ENCODE measurements at regions not wholly inside any gene's neighbourhood (a gene's known extent, or its start where the extent isn't known, plus 50 kb on each side); places are given as distances from the start of the nearest gene placed in this dataset.
"Not testable (repeated sequence)": the region's sequence is repeated elsewhere in the genome, so short reads cannot be mapped to it uniquely, and the experiment has no call there.

DNA sequence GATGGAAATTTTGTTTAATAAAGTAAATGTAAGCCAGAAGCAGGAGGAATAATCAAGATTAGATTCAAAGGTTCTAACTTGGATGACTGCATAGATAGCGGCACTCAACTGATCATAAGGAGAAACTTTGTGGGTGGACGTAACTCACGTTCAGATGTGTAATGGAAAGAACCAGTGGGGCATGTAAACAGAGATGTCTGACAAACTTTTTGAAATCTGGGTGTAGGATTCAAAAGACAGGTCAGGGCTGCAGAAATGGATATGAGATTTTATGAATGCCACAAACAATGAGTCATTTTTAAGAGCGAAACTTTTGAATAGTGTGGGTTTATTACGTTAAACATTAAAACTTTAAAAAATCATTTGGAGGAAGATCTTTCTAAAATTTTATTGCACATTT, 375.6 kb downstream of the GBA3 start:
- DNase-seq: no peak

DNA sequence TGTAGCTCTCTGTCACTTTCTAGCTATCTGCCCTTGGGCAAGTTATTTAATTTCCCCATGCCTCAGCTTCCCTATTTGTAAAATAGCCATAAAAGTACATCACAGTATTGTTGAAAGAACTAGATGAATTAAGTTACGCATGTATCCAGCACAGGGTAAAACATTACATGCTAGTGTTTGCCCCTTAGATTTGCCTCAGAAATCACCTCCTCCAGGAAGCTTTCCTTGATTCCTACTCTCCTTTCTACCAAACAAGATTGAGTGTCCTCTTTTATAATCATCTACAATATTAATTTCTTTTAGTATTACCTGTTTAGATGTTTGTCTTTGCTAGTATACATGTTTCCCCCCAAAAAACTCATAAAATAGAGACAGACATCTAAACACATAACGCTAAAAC, 369.5 kb downstream of the GBA3 start:
- DNase-seq: no peak

DNA sequence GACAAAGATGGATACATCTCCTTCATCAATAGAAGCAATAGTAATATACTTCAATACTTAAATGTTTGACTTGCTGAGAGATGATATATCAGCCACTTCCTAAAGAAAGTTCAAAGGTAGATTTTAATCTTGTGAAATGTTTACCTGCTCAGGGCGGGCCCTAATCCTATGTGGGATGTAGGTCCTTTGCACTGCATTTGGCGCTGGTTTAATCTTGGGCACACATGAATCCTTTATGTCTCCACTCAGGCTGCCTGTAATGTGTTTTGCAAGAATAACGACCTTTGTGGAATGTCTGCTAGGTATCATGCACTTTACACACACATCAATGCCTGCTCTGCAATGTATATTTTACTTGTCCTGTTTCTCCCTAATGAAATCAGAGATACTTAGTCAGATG, 368.7 kb downstream of the GBA3 start:
- no peak for DNase-seq

DNA sequence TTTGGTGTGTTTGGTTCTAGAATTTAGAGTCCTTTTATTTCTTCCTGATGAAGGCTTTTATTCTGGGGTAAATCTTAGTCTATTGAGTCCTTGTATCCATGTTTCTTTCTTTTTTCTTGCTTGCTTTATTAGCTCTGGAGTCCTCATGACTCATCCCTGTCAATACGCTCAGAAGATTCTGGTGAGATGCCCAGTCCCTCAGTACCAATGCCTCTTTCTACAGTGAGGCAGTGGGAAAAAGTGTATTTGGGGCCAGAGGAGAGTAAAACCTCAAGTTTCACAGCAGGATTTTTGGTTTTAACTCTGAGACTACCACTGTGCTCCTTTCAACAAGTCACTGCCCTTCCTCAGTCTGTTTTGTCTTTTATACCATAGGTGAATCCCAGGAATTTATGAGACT, 368.0 kb downstream of the GBA3 start:
- DNase-seq: no peak

DNA sequence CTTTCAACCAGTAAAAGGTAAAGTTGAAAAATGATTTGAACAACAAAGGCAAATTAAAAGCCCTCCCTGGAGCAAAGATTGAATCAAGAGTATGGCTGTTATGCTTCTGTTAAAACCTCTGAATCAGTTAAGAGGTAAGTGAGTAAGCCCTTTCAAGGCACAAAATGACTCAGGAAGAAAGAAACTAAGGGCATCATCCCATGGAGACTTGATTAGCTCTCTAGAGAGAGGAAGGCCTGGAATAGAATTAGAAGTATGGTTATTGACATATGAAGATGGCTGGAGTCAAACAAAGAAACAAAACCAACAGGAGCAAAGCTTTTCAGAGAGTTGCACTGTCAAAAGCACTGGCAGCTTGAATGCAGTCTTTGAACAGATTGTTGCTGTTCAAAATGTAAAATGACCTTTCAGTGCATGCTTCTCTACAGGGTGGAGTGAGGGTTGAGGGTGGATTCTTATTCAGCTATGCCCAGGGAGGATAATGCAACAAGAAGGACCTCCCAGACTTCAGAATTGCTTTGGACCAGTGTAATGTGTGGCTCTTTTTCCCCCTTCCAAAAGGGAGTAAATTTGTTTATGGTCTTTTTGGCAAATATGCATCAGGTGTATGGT, 365.5 kb downstream of the GBA3 start:
- DNase-seq: no peak

DNA sequence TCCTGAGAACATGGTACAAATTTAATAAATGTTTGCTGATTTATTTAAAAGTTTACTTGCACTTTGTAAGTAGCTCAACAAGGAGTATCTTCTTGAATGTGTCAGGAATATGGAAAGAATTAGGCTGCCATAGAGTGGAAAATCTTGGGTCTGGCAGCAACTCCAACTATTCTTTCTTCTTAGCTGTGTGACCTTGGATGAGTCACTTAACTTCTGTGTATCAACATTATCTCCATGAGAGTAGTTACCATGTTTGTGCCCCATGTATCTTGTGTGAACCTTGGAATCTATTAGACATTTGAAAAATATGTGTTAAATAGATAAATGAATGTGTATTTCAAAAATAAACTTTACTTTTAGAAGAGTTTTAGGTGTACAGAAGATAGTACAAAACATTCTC, 348.8 kb downstream of the GBA3 start:
- no peak for DNase-seq

DNA sequence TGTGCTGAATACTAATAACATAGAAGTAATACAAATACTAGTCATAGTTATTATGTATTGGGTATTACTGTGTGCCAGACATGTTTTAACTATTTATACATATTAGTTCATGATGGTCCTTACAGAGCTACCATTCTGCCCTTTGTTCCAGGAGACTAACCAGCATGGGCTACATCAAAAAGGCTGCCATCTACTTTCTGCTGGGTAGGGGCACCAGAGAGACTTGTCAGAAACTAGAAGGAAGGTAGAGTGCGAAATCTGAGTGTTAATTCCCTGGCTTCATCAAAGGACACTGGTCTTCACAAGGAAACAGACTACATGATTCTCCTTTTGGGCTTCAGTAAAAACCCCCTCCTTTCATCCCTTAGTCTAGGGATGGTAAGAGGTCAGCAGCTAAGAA, 347.8 kb downstream of the GBA3 start:
- DNase-seq: no peak

DNA sequence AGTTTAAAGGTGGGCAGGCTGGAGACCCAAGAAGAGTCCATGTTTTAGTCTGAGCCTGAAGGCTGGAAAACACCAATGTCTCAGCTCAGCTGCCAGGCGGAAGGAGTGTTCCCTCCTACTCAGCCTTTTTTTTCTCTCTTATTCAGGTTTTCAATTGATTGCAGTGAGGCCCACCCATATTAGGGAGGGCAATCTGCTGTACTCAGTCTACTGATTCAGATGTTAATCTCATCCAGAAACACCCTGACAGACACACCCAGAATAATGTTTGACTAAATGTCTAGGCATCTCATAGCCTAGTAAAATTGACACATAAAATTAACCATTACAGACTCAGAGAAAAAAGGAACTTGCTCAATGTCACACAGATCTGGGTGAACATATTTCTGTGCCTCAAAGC, 347.1 kb downstream of the GBA3 start:
- DNase-seq: no peak

DNA sequence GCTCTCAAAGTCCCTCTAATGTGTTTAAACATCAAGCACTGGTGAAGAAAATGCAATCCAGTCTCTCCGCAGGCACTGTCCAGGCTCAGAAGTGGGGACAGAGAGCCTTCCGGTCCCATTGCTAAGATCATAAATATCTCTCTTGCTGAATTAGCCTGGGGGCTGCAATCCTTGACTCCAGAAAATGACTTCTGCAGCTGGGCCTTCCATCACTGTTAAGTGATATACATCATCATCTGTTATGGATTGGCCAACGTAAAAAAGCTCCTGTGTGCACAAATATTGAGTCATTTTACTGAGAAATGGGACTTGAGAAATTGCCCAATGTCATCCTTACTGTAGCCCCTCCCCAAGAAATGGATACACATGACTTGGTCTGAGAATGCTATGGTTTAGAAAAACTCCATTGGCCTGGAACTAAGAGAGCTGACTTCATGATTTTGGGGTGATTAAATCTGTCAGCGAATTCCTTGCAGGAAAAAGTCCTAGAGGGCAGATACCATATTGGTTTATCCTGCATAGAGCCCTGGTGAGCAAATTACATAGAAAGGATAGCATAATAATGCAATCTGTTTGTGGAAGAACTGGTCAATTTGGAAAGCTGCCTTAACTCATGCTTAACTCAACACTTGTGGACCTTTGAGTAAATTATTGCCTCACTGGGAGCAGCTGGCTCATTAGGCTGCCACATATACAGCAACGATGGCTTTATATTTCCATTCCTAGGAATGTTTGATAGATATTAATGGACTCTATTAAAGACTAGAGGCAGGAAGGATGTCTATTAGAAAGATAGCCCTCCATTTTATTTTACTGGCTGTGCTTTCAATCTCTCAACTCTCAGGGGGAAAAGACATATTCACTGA, 346.1 kb downstream of the GBA3 start:
- no peak for DNase-seq

DNA sequence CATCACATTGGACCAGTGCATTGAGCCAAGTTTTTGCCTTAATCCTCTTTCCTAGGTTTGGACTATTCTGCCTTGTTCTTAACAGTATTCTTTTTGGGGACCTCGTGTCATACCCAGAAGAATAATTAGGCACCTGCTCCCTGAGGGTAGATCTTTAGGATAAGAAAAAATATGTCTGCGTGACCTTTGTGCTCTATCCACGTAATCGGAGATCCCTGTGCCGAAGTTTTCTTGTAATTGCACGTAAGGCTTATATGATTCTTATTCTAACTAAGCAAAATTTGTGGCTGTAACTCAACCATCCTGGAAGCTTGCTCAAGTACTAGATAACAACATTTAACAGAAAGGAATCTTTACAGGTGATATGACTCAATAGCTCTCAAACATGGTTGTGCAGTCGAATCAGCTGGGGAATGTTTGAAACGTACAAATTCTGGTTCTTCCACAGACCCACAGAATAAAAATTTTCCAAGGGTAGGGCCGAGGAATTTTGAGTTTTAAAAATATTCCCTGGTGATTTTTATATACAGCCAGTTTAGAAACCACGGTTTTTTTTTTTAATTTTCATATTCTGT, 344.3 kb downstream of the GBA3 start:
- DNase-seq: no peak

DNA sequence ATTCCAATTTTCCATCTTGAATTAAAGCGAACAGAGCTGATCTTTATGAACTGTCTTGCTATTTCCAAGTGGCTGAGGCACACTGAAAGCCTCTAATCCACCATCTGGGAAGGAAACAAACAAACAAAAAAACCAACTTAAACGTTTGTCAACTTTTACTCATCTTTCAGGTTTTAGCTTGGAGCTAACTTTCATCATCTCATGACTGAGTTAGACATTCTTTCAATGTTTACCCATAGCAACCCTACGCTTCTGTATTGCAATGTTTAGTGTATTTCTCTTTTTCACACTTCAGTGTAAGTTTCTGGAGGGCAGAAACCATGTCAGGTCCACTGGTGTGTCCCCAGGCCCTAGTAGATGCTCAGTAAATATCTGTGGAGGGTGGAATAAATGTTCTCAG, 343.8 kb downstream of the GBA3 start:
- DNase-seq: no peak

DNA sequence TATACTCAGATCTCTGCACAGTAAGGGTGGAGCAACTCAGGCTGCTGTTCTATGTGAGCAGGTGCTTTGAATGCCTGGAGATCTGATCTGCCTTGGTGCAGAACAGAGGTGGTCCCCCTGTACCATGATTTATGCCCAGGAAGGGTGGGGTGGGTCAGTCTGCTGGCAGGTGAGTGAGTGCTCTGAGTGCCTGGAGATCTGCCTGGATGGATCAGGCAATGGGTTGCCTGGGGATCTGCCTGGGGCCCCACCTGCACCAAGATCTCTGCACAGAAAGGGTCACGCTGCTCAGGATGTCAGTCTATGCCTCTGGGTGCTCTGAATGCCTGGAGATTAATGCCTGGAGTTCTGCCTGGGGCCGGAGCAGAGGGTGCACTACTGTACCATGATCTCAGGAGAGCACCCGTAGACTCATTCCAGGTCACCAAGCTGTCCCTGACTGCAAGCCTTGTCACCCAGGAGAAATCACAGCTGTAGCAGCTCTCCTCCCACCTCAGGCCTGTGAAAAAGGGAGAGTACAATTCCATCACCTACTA, 342.9 kb downstream of the GBA3 start:
- DNase-seq: no peak

DNA sequence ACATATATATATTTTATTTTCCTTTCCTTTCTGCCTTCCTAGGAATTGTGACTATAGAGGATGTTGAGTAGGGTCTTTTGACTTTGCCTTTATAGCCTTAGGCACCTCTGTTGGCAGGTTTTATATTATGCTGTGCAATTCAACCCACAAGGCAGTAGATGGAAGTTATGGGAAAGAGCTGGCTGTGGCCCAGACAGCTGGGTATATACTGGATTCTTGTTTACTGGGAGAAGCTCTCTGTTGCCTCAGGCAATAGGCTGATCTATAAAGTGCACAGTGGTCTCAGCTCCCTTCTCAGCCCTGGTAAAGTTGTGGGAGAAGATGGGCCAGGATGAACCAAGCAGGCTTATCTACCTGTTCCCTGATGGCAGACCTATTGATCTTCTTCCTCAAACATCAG, 342.0 kb downstream of the GBA3 start:
- DNase-seq: no peak

DNA sequence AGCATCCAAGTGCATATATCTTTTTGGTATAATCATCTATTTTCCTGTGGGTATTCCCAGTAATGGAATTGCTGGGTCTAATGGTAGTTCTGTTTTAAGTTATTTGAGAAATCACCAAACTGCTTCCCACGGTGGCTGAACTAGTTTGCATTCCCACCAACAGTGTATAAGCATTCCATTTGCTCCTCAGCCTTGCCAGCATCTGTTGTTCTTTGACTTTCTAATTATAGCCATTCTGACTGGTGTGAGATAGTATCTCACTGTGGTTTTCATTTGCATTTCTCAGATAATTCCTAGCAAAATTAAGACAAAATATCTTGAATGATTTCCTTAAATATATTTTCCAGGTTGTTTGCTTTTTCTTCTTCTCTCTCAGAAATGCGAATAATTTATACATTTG, 341.1 kb downstream of the GBA3 start:
- DNase-seq: no peak

DNA sequence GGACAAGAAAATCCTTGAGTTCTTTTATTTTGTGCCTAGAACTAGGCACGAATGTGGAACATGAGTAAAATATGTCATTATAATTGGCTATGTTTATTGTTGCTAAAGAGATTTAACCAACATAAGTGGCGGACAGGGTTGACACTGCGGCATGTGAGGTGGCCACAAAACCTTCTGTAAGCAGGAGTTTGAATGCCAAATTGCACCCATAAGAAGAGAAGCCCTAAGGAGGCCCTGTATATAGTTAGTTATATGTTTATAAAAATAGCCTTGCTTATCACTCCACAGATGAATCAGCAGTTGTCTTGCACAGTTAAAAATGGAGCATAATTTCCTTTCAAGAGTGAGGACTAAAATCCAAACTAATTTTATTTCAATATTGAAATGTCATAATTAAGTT, 336.1 kb downstream of the GBA3 start:
- no peak for DNase-seq

DNA sequence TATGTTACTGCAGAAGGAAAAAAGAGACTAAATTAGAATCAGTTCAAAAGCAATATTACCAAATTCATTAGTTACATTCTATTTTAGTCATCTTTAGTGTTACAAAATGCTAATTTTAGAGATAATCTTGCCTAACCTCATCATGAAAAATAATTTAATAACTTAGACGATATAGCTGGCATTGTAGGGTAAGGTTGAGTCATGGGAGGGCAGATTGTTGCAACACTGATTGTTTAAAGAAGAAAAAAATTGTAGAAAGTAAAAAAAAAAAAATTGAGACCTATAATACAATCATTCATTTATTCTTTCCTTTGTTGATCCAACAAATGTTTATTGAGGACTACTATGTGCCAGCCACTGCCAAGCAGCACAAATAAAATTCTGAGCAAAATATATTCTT, 330.9 kb downstream of the GBA3 start:
- DNase-seq: no peak

DNA sequence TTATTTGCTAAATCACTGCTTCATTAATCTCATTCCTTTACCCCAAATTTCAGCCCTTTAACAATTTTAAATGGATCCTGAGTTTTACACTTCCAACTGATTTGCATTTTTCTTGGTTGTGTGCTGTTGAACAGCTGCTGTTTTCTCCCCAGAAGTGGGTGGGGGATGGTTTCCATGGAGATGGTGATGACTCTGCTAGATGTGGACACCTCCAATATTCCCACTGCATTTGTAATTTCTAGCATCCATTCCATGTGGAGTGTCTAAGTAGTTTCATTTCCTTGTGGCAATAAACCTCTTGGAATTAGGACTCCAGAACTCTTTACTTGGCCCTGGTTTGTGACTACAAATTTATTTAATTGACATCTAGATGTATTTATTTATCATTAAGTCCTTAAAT, 330.4 kb downstream of the GBA3 start:
- no peak for DNase-seq

DNA sequence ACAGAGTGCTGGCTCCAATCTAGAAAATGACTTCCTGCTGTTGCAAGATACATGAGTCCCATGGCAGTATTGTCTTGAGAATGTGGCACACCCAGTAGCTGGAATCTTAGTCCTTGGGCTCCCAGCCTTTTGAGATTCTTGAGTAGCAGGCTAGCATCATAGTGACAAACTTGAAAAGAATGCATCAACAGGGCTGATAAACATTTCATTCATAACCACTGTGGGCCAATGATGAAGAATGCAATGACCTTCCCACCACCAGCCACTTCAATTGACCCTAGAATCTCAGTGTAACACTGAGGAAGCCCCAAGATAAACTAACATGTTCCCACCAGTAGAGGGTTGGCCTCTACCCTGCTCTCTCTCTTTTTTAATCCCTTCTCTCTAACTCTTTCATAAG, 329.3 kb downstream of the GBA3 start:
- no peak for DNase-seq

DNA sequence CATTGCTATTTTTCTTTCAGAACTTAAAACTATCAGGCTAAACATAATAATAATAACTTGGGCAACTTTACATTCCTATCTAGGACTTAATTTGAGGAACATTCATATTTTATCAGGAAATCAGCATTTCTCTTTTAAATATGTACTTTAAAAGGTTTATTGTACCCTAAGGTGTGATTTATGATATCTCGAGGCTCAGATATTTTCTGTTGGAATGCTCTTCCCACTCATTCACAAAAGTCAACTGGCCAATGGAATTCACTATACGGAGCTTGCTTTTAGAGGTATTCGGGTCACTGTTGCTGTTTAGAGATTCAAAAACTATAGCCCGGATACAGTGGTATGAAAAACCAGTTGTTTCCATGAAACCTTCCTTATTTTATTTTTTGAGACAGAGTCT, 328.3 kb downstream of the GBA3 start:
- DNase-seq: no peak

DNA sequence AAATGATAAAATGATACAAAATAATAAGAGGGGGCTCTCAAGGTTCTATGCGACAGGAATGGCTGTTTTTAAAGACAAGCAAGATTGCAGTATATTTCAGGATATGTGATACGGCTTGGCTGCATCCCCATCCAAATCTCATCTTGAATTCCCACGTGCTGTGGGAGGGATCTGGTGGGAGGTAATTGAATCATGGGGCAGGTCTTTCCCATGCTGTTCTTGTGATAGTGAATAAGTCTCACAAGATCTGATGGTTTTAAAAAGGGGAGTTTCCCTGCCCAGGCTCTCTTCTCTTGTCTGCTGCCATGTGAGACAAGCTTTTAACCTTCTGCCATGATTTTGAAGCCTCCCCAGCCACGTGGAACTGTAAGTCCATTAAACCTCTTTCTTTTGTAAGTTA, 327.7 kb downstream of the GBA3 start:
- DNase-seq: not testable (repeated sequence)

DNA sequence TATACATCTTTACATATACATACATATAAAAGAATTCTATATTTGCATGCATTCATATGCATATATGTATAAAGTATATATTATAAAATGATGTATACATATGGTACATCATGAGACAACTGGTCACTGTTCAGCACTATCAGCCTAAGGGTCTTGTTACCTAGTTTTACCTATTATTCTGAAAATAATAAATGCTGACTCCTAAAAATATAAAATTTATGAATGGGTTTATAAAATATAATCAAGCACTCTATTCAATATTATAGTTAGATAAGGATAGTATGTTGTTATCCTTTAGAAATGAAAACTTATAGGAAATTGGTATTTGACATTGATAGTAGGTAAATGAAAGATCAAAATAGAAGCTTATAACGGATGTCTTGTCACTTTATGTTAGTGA, 324.2 kb downstream of the GBA3 start:
- DNase-seq: no peak

DNA sequence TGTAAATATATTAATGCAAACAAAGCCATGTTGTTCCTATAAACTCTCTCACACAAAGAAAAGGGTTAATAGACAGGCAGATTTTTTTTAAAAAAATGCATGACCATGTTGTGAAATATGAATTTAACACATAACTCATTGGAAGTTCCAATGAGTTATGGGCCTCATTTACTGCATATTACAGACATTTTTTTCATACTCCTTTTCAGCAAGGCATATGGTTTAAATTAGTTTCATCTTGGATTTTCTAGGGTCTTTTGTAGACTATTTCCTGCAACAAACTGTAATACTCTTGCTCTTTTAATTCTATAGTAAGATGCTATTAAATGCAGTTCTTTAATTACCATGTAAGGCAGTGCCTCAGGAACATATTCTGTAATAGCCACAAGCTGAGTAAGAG, 323.1 kb downstream of the GBA3 start:
- no peak for DNase-seq

DNA sequence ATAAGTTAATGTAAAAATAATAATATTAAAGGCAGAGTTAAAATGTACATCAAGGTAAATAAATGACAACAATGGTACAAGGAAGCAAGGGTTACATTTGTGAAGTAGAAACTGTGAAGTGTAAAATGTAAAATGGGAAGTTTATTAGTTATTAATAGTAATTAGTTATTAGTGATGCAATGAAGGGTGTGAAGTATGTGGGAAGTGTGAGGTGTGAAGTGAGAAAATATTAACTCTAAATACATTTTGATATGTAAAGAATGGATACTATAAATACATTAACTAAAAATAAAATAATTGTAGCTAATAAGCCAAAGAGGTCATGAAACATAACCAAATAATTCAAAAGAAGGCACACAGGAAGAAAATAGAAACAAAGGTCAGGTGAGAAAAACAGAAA, 316.4 kb downstream of the GBA3 start:
- no peak for DNase-seq

DNA sequence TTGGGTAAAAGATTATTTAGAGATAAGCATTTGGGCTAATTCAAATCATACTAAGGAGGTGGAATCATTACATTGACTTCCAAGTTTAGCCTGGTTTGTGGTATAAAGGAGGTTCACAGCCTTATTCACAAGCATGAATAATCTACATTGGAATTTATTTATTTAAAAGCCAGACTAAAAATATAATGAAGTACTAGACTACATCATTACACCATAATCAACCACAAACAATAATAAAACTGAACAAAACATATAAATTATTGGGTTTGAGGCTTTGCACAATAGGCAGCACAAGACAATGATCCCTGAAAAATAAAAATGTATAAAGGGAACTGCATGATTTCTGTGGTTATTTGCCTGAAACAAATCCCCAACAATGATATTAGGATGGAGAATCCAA, 314.0 kb downstream of the GBA3 start:
- DNase-seq: no peak

All from activated T-cell treated with anti-CD3 and anti-CD28 coated beads for 4 hours (primary cell).